Ishikawa (cell line): ENCODE measurements at regions not wholly inside any gene's neighbourhood (a gene's known extent, or its start where the extent isn't known, plus 50 kb on each side); places are given as distances from the start of the nearest gene placed in this dataset.

ENCODE experiments used
- CEBPB ChIP-seq: IDR thresholded peaks from 2 replicates; pipeline ENCODE4 v1.6.1; 2012
- CREB1 ChIP-seq: IDR thresholded peaks from 2 replicates; pipeline ENCODE4 v1.6.1; 2012; ENCODE audit warnings: low read depth
- EGR1 ChIP-seq: IDR thresholded peaks from 2 replicates; pipeline ENCODE4 v1.6.1; 2012
- EP300 ChIP-seq: IDR thresholded peaks from 2 replicates; pipeline ENCODE4 v1.6.1; 2012; ENCODE audit warnings: borderline replicate concordance
- FOXM1 ChIP-seq: IDR thresholded peaks from 2 replicates; pipeline ENCODE4 v1.6.1; 2012; ENCODE audit warnings: low read depth, borderline replicate concordance
- MAX ChIP-seq: IDR thresholded peaks from 2 replicates; pipeline ENCODE4 v1.6.1; 2012
- NFIC ChIP-seq: IDR thresholded peaks from 2 replicates; pipeline ENCODE4 v1.6.1; 2012
- RAD21 ChIP-seq: IDR thresholded peaks from 2 replicates; pipeline ENCODE4 v1.6.1; 2012; ENCODE audit warnings: low read depth
- REST ChIP-seq: IDR thresholded peaks from 2 replicates; pipeline ENCODE4 v1.6.1; 2012; ENCODE audit warnings: low read depth, mild to moderate bottlenecking
- TAF1 ChIP-seq: IDR thresholded peaks from 2 replicates; pipeline ENCODE4 v1.6.1; 2012; ENCODE audit warnings: low read depth, mild to moderate bottlenecking
- TCF12 ChIP-seq: IDR thresholded peaks from 2 replicates; pipeline ENCODE4 v1.6.1; 2012; ENCODE audit warnings: low read depth
- TEAD4 ChIP-seq: IDR thresholded peaks from 2 replicates; pipeline ENCODE4 v1.6.1; 2012
- USF1 ChIP-seq: IDR thresholded peaks from 2 replicates; pipeline ENCODE4 v1.6.1; 2012
- YY1 ChIP-seq: IDR thresholded peaks from 2 replicates; pipeline ENCODE4 v1.6.1; 2012; ENCODE audit warnings: low read depth
- ZBTB7A ChIP-seq: IDR thresholded peaks from 2 replicates; pipeline ENCODE4 v1.6.1; 2012; ENCODE audit warnings: low read depth

GRCh38 chr22:22070371-22070824 is 87.8 kb upstream of the TOP3B start:
- TF ChIP-seq TCF12 (no peak), RAD21 (no peak), TAF1 (no peak), EP300 (no peak), FOXM1 (no peak), CREB1 (no peak), YY1 (no peak), CEBPB (no peak), TEAD4 (no peak), EGR1 (no peak), MAX (no peak), NFIC (no peak), ZBTB7A (no peak), USF1 (no peak), REST (no peak)

- no peak for TF ChIP-seq ZBTB7A
These were observed 87.1 kb upstream of the TOP3B start for GRCh38 chr22:22069450-22070370.

GRCh38 chr22:22068657-22069056 is 86.1 kb upstream of the TOP3B start:
- no peak for TF ChIP-seq EP300
- no peak for TF ChIP-seq CREB1
- no peak for TF ChIP-seq MAX
- no peak for TF ChIP-seq REST
- no peak for TF ChIP-seq USF1
- TF ChIP-seq FOXM1 = no peak
- no peak for TF ChIP-seq CEBPB
- TF ChIP-seq RAD21 = no peak
- no peak for TF ChIP-seq TCF12
- TF ChIP-seq TEAD4 = no peak
- TF ChIP-seq ZBTB7A = no peak
- TF ChIP-seq NFIC = no peak
- no peak for TF ChIP-seq YY1
- no peak for TF ChIP-seq TAF1
- no peak for TF ChIP-seq EGR1

GRCh38 chr22:22068025-22068424 is 85.4 kb upstream of the TOP3B start:
- TF ChIP-seq REST = no peak
- TF ChIP-seq USF1 = no peak
- no peak for TF ChIP-seq TCF12
- no peak for TF ChIP-seq MAX
- TF ChIP-seq RAD21 = no peak
- no peak for TF ChIP-seq EP300
- no peak for TF ChIP-seq TEAD4
- no peak for TF ChIP-seq CEBPB
- TF ChIP-seq EGR1 = no peak
- no peak for TF ChIP-seq ZBTB7A
